ENCODE measurements at regions not wholly inside any gene's neighbourhood (a gene's known extent, or its start where the extent isn't known, plus 50 kb on each side); places are given as distances from the start of the nearest gene placed in this dataset.

DNA sequence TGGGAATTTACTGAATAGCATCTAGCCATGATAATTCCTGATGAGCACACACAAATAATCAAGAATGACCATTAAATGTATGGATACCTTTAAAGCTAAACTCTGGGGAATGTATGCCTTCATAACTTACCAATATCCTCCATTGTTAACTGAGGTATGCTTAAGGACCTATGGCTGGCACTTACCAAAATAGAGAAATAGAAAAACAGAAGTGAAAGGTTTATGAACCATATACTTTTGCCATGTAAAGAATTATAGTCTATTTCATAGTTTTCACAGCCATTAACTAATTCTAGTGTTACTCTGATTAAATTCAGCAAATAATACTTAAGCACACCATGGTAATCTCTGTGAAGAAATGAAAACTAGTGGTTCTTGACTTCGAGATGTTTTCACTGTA lies 1360.6 kb upstream of the LRRTM3 start:
- H3K4me2 ChIP-seq (replicated peaks; ENCODE audit: low read depth, low read length, poor library complexity, severe bottlenecking), result no peak overlapping the region
- TF ChIP-seq, protein P1, sequence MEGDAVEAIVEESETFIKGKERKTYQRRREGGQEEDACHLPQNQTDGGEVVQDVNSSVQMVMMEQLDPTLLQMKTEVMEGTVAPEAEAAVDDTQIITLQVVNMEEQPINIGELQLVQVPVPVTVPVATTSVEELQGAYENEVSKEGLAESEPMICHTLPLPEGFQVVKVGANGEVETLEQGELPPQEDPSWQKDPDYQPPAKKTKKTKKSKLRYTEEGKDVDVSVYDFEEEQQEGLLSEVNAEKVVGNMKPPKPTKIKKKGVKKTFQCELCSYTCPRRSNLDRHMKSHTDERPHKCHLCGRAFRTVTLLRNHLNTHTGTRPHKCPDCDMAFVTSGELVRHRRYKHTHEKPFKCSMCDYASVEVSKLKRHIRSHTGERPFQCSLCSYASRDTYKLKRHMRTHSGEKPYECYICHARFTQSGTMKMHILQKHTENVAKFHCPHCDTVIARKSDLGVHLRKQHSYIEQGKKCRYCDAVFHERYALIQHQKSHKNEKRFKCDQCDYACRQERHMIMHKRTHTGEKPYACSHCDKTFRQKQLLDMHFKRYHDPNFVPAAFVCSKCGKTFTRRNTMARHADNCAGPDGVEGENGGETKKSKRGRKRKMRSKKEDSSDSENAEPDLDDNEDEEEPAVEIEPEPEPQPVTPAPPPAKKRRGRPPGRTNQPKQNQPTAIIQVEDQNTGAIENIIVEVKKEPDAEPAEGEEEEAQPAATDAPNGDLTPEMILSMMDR (IDR thresholded peaks at IDR 0.05), result no peak
- no peak for TF ChIP-seq EZH2 (IDR thresholded peaks at IDR 0.05; ENCODE audit: borderline replicate concordance, insufficient read depth, low read depth, low read length, poor library complexity, severe bottlenecking)
- CTCF ChIA-PET, result no interaction called here
- H3K36me3 ChIP-seq (replicated peaks in 1 of 2; ENCODE audit: control extremely low read depth in 1 of 2, control insufficient read depth in 1 of 2, extremely low read depth in 1 of 2, insufficient read depth in 2 of 2, low read length in 1 of 2), result no peaks in the 10 kb centered on the region
- H3K4me1 ChIP-seq (ENCODE audit: control insufficient read depth in 2 of 2, insufficient read depth in 2 of 2, low read length in 2 of 2), result no peaks in the 10 kb centered on the region
- H2AFZ ChIP-seq (ENCODE audit: insufficient read depth, low read depth, low read length, poor library complexity, severe bottlenecking), result no peak overlapping the region
- H3K79me2 ChIP-seq (ENCODE audit: control insufficient read depth, insufficient read depth, low read length), result no peaks in the 10 kb centered on the region
- H3K4me3 ChIP-seq (ENCODE audit: control extremely low read depth in 1 of 5, extremely low read depth in 1 of 5, insufficient read depth in 1 of 5, low read depth in 2 of 5, low read length in 4 of 5), result no peak overlapping the region
- DNase-seq (no peak), ATAC-seq (ENCODE audit: low read depth) (no peak)
- POLR2A ChIA-PET, result no interaction called here
- peaks cover 0 to 4% (median 0%) of the 10 kb centered on the region in 3 donors for H3K9me3 ChIP-seq (ENCODE audit: control extremely low read depth in 1 of 3, control insufficient read depth in 2 of 3, insufficient read depth in 1 of 3, low read length in 2 of 3)
- no peaks in the 10 kb centered on the region for H3K4me1 Mint-ChIP-seq
- no peaks in the 10 kb centered on the region for H3K9me3 Mint-ChIP-seq (ENCODE audit: insufficient read depth)
- H3K27ac Mint-ChIP-seq, result no peak overlapping the region
- no CpG with 5 or more reads among the region's 1 CpG for WGBS (ENCODE audit: insufficient coverage)
- no peak overlapping the region for H3K9ac ChIP-seq (ENCODE audit: low read length)
- H3K4me3 Mint-ChIP-seq, result no peak overlapping the region
- H3K27me3 Mint-ChIP-seq, result no peaks in the 10 kb centered on the region
- intact Hi-C loops (cut with micrococcal nuclease), result no loop called here
- no peaks in the 10 kb centered on the region for H3K27me3 ChIP-seq (replicated peaks in 1 of 4; ENCODE audit: control extremely low read depth in 1 of 4, control insufficient read depth in 3 of 4, insufficient read depth in 4 of 4, low read length in 3 of 4)
- H3K27ac ChIP-seq (ENCODE audit: low read length in 2 of 2), result no peak overlapping the region
- no peaks in the 10 kb centered on the region for H4K20me1 ChIP-seq (ENCODE audit: control insufficient read depth, insufficient read depth, low read length, poor library complexity, severe bottlenecking)

- H3K4me2 ChIP-seq (replicated peaks; ENCODE audit: low read depth, low read length, poor library complexity, severe bottlenecking), result no peak overlapping the region
- TF ChIP-seq, protein P1 (IDR thresholded peaks at IDR 0.05), result no peak
- no peak for TF ChIP-seq EZH2 (IDR thresholded peaks at IDR 0.05; ENCODE audit: borderline replicate concordance, insufficient read depth, low read depth, low read length, poor library complexity, severe bottlenecking)
- no peak overlapping the region for H3K27ac ChIP-seq (ENCODE audit: low read length in 2 of 2)
- no CpG with 5 or more reads among the region's 2 CpGs for WGBS (ENCODE audit: insufficient coverage)
- no peaks in the 10 kb centered on the region for H3K4me1 Mint-ChIP-seq
- no peaks in the 10 kb centered on the region for H4K20me1 ChIP-seq (ENCODE audit: control insufficient read depth, insufficient read depth, low read length, poor library complexity, severe bottlenecking)
- no peak overlapping the region for H3K4me3 Mint-ChIP-seq
- H3K9me3 ChIP-seq (ENCODE audit: control extremely low read depth in 1 of 3, control insufficient read depth in 2 of 3, insufficient read depth in 1 of 3, low read length in 2 of 3), result no peaks in the 10 kb centered on the region
- H3K27me3 Mint-ChIP-seq, result no peaks in the 10 kb centered on the region
- no peaks in the 10 kb centered on the region for H3K79me2 ChIP-seq (ENCODE audit: control insufficient read depth, insufficient read depth, low read length)
- intact Hi-C loops (cut with micrococcal nuclease), result no loop called here
- no peak for ATAC-seq (ENCODE audit: low read depth)
- CTCF ChIA-PET, result no interaction called here
- no peak for DNase-seq
- no peak overlapping the region for H2AFZ ChIP-seq (ENCODE audit: insufficient read depth, low read depth, low read length, poor library complexity, severe bottlenecking)
- H3K36me3 ChIP-seq (replicated peaks in 1 of 2; ENCODE audit: control extremely low read depth in 1 of 2, control insufficient read depth in 1 of 2, extremely low read depth in 1 of 2, insufficient read depth in 2 of 2, low read length in 1 of 2), result no peaks in the 10 kb centered on the region
- H3K4me1 ChIP-seq (ENCODE audit: control insufficient read depth in 2 of 2, insufficient read depth in 2 of 2, low read length in 2 of 2), result no peaks in the 10 kb centered on the region
- POLR2A ChIA-PET, result no interaction called here
- H3K4me3 ChIP-seq (ENCODE audit: control extremely low read depth in 1 of 5, extremely low read depth in 1 of 5, insufficient read depth in 1 of 5, low read depth in 2 of 5, low read length in 4 of 5), result no peak overlapping the region
- no peaks in the 10 kb centered on the region for H3K9me3 Mint-ChIP-seq (ENCODE audit: insufficient read depth)
- no peak overlapping the region for H3K9ac ChIP-seq (ENCODE audit: low read length)
- H3K27me3 ChIP-seq (replicated peaks in 1 of 4; ENCODE audit: control extremely low read depth in 1 of 4, control insufficient read depth in 3 of 4, insufficient read depth in 4 of 4, low read length in 3 of 4), result no peaks in the 10 kb centered on the region
- H3K27ac Mint-ChIP-seq, result no peak overlapping the region
Measured at GRCh38 chr10:65566906-65567305, 1358.9 kb upstream of the LRRTM3 start.

Measured in B cell (primary cell).